ENCODE measurements at regions not wholly inside any gene's neighbourhood (a gene's known extent, or its start where the extent isn't known, plus 50 kb on each side); places are given as distances from the start of the nearest gene placed in this dataset.
"Not testable (repeated sequence)": the region's sequence is repeated elsewhere in the genome, so short reads cannot be mapped to it uniquely, and the experiment has no call there.

DNA sequence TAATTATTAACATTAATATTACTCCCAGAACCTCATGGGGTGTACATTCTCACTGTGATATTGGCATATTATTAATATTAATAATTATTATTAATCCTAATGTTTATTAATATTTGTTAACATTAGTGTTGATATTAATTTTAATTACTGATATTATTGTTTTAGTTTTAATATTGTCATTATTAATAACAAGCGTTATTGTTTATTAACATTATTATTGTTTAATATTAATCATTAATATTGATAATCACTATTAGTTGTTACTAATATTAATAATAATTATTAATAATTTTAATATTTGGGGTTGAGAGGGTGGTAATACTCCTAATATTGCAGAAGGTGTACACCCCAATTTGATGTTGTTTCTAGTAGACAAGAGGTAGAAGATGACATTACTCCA is 193.1 kb upstream of the XIRP2 start:
- no peak overlapping the region for H2AFZ ChIP-seq (ENCODE audit: insufficient read depth, low read depth, low read length, poor library complexity, severe bottlenecking)
- no peaks in the 10 kb centered on the region for H3K36me3 Mint-ChIP-seq
- H3K9me3 Mint-ChIP-seq = peaks cover 0 to 4% (median 0%) of the 10 kb centered on the region in 7 donors
- no peak overlapping the region for H3K4me2 ChIP-seq (replicated peaks; ENCODE audit: extremely low read depth, low read length, poor library complexity, severe bottlenecking)
- no peaks in the 10 kb centered on the region for H3K27me3 ChIP-seq (ENCODE audit: control insufficient read depth in 2 of 2, insufficient read depth in 2 of 2, low read length in 2 of 2)
- no peak overlapping the region for H3K9ac ChIP-seq (ENCODE audit: insufficient read depth, low read length, poor library complexity, severe bottlenecking)
- no peaks in the 10 kb centered on the region for H4K20me1 ChIP-seq (ENCODE audit: insufficient read depth, low read length)
- no peaks in the 10 kb centered on the region for H3K9me3 ChIP-seq (replicated peaks in 1 of 2; ENCODE audit: control insufficient read depth in 1 of 2, insufficient read depth in 1 of 2, low read length in 2 of 2)
- H3K27me3 Mint-ChIP-seq (ENCODE audit: low read depth in 3 of 3) = no peaks in the 10 kb centered on the region
- H3K27ac ChIP-seq (ENCODE audit: low read depth in 1 of 2, low read length in 2 of 2) = no peak overlapping the region
- no peaks in the 10 kb centered on the region for H3K36me3 ChIP-seq (replicated peaks in 1 of 2; ENCODE audit: control insufficient read depth in 1 of 2, insufficient read depth in 2 of 2, low read length in 2 of 2)
- intact Hi-C loops (cut with micrococcal nuclease) = no loop called here
- DNase-seq = no peak
- no peaks in the 10 kb centered on the region for H3K4me1 ChIP-seq (ENCODE audit: control insufficient read depth in 1 of 2, insufficient read depth in 2 of 2, low read length in 2 of 2)
- no peaks in the 10 kb centered on the region for H3K79me2 ChIP-seq (ENCODE audit: insufficient read depth, low read length)
- H3K4me3 ChIP-seq (replicated peaks in 1 of 3; ENCODE audit: low read depth in 2 of 3, low read length in 3 of 3) = no peak overlapping the region
- no peaks in the 10 kb centered on the region for H3K4me1 Mint-ChIP-seq
- WGBS (ENCODE audit: insufficient coverage) = no CpG with 5 or more reads among the region's 1 CpG
- no peak overlapping the region for H3K4me3 Mint-ChIP-seq
- TF ChIP-seq, protein P1, sequence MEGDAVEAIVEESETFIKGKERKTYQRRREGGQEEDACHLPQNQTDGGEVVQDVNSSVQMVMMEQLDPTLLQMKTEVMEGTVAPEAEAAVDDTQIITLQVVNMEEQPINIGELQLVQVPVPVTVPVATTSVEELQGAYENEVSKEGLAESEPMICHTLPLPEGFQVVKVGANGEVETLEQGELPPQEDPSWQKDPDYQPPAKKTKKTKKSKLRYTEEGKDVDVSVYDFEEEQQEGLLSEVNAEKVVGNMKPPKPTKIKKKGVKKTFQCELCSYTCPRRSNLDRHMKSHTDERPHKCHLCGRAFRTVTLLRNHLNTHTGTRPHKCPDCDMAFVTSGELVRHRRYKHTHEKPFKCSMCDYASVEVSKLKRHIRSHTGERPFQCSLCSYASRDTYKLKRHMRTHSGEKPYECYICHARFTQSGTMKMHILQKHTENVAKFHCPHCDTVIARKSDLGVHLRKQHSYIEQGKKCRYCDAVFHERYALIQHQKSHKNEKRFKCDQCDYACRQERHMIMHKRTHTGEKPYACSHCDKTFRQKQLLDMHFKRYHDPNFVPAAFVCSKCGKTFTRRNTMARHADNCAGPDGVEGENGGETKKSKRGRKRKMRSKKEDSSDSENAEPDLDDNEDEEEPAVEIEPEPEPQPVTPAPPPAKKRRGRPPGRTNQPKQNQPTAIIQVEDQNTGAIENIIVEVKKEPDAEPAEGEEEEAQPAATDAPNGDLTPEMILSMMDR (IDR thresholded peaks at IDR 0.05) = no peak
- H3K27ac Mint-ChIP-seq = no peak overlapping the region

DNA sequence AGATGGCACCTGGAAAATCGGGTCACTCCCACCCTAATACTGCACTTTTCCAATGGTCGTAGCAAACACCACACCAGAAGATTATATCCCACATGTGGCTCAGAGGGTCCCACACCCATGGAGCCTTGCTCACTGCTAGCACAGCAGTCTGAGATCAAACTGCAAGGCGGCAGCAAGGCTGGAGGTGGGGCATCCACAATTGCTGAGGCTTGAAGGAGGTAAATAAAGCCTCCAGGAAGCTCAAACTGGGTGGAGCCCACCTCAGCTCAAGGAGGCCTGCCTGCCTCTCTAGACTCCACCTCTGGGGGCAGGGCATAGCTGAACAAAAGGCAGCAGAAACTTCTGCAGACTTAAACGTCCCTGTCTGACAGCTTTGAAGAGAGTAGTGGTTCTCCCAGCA is 192.0 kb upstream of the SCN7A start:
- H3K27me3 Mint-ChIP-seq (ENCODE audit: low read depth in 3 of 3); DNase-seq; H3K4me3 Mint-ChIP-seq; H3K9ac ChIP-seq (ENCODE audit: insufficient read depth, low read length, poor library complexity, severe bottlenecking); H4K20me1 ChIP-seq (ENCODE audit: insufficient read depth, low read length); H3K4me1 Mint-ChIP-seq; H3K4me1 ChIP-seq (ENCODE audit: control insufficient read depth in 1 of 2, insufficient read depth in 2 of 2, low read length in 2 of 2); intact Hi-C loops (cut with micrococcal nuclease); H3K4me3 ChIP-seq (replicated peaks in 1 of 3; ENCODE audit: low read depth in 2 of 3, low read length in 3 of 3); H3K27me3 ChIP-seq (ENCODE audit: control insufficient read depth in 2 of 2, insufficient read depth in 2 of 2, low read length in 2 of 2); H3K27ac Mint-ChIP-seq; H2AFZ ChIP-seq (ENCODE audit: insufficient read depth, low read depth, low read length, poor library complexity, severe bottlenecking); H3K27ac ChIP-seq (ENCODE audit: low read depth in 1 of 2, low read length in 2 of 2); H3K4me2 ChIP-seq (replicated peaks; ENCODE audit: extremely low read depth, low read length, poor library complexity, severe bottlenecking); H3K79me2 ChIP-seq (ENCODE audit: insufficient read depth, low read length); H3K36me3 Mint-ChIP-seq; H3K9me3 ChIP-seq (replicated peaks in 1 of 2; ENCODE audit: control insufficient read depth in 1 of 2, insufficient read depth in 1 of 2, low read length in 2 of 2); H3K36me3 ChIP-seq (replicated peaks in 1 of 2; ENCODE audit: control insufficient read depth in 1 of 2, insufficient read depth in 2 of 2, low read length in 2 of 2): not testable (repeated sequence)
- 90% methylated on average over 2 of the region's 4 CpGs for WGBS (ENCODE audit: insufficient coverage)
- peaks cover 7 to 24% (median 10%) of the 10 kb centered on the region in 7 donors for H3K9me3 Mint-ChIP-seq
